GM21381 (cell line): ENCODE measurements at regions not wholly inside any gene's neighbourhood (a gene's known extent, or its start where the extent isn't known, plus 50 kb on each side); places are given as distances from the start of the nearest gene placed in this dataset.

ENCODE experiments used
- ATAC-seq: cut with Tn5 transposase; IDR thresholded peaks from one replicate; pipeline ENCODE4 v1.9.1; 2021; ENCODE audit warnings: mild to moderate bottlenecking, moderate library complexity; ENCODE audit not compliant: unreplicated experiment

- ATAC-seq, result peak; percentile 43
Observed at GRCh38 chrX:134172588-134173259, 64.3 kb upstream of the CCDC160 start.

- no peak for ATAC-seq
Observed at GRCh38 chrX:134173541-134174272, 63.3 kb upstream of the CCDC160 start.

- ATAC-seq, result no peak
Observed at GRCh38 chrX:134174273-134174660, 62.7 kb upstream of the CCDC160 start.

- ATAC-seq, result no peak
Observed at GRCh38 chrX:134174859-134175258, 62.1 kb upstream of the CCDC160 start.

GRCh38 chrX:134177527-134177926, 59.5 kb upstream of the CCDC160 start:
- no peak for ATAC-seq

- ATAC-seq, result no peak
Observed at GRCh38 chrX:134180601-134181274, 56.2 kb upstream of the CCDC160 start.

GRCh38 chrX:134181275-134181660, 55.7 kb upstream of the CCDC160 start:
- no peak for ATAC-seq

GRCh38 chrX:134183665-134184064, 53.3 kb upstream of the CCDC160 start:
- no peak for ATAC-seq

GRCh38 chrX:134184936-134185335, 52.0 kb upstream of the CCDC160 start:
- no peak for ATAC-seq

GRCh38 chrX:134186362-134187121, 50.4 kb upstream of the CCDC160 start:
- ATAC-seq, result peak; percentile 91
